Adrenal gland (tissue), 5 donors: ENCODE measurements at regions not wholly inside any gene's neighbourhood (a gene's known extent, or its start where the extent isn't known, plus 50 kb on each side); places are given as distances from the start of the nearest gene placed in this dataset.

Experiments used
- POLR2A ChIP-seq, 2 donors: fragments of 450-650 bp; IDR thresholded peaks; one replicate each; pipeline ENCODE4 v1.6.1; 2017; ENCODE audit warnings: antibody characterized with exemption in 2 of 2, mild to moderate bottlenecking in 2 of 2, moderate library complexity in 1 of 2
- TF ChIP-seq, protein P1 (sequence below), 6 experiments: fragments of 450-650 bp in 4 of 6; fragments of 200-600 bp in 2 of 6; sonication (generic) in 1 of 6; IDR thresholded peaks; 1 replicate in 5 of 6; 2 replicates in 1 of 6; pipeline versions ENCODE4 v1.5.1 to v1.8.0; 2016 to 2021; ENCODE audit warnings: antibody characterized with exemption in 6 of 6, mild to moderate bottlenecking in 2 of 6, moderate library complexity in 1 of 6
- donor health status: DM: no; HTN: no; CAD: no.

DNA sequence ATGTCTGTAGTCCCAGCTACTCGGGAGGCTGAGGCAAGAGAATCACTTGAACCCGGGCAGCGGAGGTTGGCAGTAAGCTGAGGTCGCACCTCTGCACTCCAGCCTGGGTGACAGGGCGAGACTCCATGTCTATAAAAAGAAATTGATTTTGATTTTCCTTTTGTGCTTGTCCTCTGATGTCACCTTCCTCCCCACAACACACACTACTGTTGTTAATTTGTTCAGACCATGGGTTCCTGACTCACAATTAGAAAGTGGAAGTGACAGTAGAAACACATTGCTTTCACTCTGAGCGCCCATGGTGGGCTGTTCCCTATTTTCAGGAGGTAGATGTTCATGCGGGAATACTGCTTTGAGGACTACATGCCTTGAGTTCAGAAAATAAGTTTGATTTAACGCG, 165.5 kb upstream of the KCNJ6 start:
- no peak for TF ChIP-seq POLR2A (IDR thresholded peaks at IDR 0.05)
- TF ChIP-seq, protein P1, sequence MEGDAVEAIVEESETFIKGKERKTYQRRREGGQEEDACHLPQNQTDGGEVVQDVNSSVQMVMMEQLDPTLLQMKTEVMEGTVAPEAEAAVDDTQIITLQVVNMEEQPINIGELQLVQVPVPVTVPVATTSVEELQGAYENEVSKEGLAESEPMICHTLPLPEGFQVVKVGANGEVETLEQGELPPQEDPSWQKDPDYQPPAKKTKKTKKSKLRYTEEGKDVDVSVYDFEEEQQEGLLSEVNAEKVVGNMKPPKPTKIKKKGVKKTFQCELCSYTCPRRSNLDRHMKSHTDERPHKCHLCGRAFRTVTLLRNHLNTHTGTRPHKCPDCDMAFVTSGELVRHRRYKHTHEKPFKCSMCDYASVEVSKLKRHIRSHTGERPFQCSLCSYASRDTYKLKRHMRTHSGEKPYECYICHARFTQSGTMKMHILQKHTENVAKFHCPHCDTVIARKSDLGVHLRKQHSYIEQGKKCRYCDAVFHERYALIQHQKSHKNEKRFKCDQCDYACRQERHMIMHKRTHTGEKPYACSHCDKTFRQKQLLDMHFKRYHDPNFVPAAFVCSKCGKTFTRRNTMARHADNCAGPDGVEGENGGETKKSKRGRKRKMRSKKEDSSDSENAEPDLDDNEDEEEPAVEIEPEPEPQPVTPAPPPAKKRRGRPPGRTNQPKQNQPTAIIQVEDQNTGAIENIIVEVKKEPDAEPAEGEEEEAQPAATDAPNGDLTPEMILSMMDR (IDR thresholded peaks at IDR 0.05): no peak
